ENCODE measurements at regions not wholly inside any gene's neighbourhood (a gene's known extent, or its start where the extent isn't known, plus 50 kb on each side); places are given as distances from the start of the nearest gene placed in this dataset.

DNA sequence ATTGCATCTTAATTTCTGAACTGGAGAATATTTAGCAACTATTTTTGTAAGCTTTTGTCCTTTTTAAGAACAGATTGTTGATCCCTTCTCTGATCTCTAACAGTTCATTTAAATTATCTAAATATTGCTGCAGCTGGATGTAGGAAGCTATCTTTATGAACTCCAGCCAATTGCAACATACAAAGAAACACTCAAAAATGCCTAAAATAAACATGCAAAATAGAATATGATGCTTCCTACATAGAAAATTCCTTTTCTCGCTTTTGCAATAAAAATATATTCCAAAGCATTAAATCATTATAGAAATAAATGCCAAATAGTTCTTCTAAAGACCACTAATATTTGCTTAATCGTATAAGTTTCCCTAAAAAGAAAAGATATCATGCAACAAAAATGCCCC lies 218.6 kb downstream of the LURAP1L start:
- TF ChIP-seq, protein P1, sequence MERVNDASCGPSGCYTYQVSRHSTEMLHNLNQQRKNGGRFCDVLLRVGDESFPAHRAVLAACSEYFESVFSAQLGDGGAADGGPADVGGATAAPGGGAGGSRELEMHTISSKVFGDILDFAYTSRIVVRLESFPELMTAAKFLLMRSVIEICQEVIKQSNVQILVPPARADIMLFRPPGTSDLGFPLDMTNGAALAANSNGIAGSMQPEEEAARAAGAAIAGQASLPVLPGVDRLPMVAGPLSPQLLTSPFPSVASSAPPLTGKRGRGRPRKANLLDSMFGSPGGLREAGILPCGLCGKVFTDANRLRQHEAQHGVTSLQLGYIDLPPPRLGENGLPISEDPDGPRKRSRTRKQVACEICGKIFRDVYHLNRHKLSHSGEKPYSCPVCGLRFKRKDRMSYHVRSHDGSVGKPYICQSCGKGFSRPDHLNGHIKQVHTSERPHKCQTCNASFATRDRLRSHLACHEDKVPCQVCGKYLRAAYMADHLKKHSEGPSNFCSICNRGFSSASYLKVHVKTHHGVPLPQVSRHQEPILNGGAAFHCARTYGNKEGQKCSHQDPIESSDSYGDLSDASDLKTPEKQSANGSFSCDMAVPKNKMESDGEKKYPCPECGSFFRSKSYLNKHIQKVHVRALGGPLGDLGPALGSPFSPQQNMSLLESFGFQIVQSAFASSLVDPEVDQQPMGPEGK (CRISPR knock-in tag; IDR thresholded peaks at IDR 0.05; ENCODE audit: borderline replicate concordance): no peak
- TF ChIP-seq BACH2 (CRISPR knock-in tag; IDR thresholded peaks at IDR 0.05; ENCODE audit: borderline replicate concordance) (no peak), ZNF8 (CRISPR knock-in tag; IDR thresholded peaks at IDR 0.05) (no peak), ISL1 (CRISPR knock-in tag; IDR thresholded peaks at IDR 0.05) (no peak)
- TF ChIP-seq, protein P2, sequence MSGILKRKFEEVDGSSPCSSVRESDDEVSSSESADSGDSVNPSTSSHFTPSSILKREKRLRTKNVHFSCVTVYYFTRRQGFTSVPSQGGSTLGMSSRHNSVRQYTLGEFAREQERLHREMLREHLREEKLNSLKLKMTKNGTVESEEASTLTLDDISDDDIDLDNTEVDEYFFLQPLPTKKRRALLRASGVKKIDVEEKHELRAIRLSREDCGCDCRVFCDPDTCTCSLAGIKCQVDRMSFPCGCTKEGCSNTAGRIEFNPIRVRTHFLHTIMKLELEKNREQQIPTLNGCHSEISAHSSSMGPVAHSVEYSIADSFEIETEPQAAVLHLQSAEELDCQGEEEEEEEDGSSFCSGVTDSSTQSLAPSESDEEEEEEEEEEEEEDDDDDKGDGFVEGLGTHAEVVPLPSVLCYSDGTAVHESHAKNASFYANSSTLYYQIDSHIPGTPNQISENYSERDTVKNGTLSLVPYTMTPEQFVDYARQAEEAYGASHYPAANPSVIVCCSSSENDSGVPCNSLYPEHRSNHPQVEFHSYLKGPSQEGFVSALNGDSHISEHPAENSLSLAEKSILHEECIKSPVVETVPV (CRISPR knock-in tag; IDR thresholded peaks at IDR 0.05): no peak
